ENCODE measurements at regions not wholly inside any gene's neighbourhood (a gene's known extent, or its start where the extent isn't known, plus 50 kb on each side); places are given as distances from the start of the nearest gene placed in this dataset.

- TF ChIP-seq MAZ (IDR thresholded peaks at IDR 0.05; ENCODE audit: borderline replicate concordance, low read depth, low read length), result no peak
- no peak for TF ChIP-seq BHLHE40 (IDR thresholded peaks at IDR 0.05; ENCODE audit: low read depth, low read length)
- no peak for TF ChIP-seq USF2 (IDR thresholded peaks at IDR 0.05; ENCODE audit: low read depth, low read length)
Measured at GRCh38 chr4:97353876-97354275, 789.4 kb downstream of the STPG2 start.
